HG03432 (cell line): ENCODE measurements at regions not wholly inside any gene's neighbourhood (a gene's known extent, or its start where the extent isn't known, plus 50 kb on each side); places are given as distances from the start of the nearest gene placed in this dataset.
"Not testable (repeated sequence)": the region's sequence is repeated elsewhere in the genome, so short reads cannot be mapped to it uniquely, and the experiment has no call there.

Source experiments
- ATAC-seq: cut with Tn5 transposase; IDR thresholded peaks from one replicate; pipeline ENCODE4 v1.9.1; 2021; ENCODE audit warnings: mild to moderate bottlenecking, moderate library complexity; ENCODE audit not compliant: unreplicated experiment

DNA sequence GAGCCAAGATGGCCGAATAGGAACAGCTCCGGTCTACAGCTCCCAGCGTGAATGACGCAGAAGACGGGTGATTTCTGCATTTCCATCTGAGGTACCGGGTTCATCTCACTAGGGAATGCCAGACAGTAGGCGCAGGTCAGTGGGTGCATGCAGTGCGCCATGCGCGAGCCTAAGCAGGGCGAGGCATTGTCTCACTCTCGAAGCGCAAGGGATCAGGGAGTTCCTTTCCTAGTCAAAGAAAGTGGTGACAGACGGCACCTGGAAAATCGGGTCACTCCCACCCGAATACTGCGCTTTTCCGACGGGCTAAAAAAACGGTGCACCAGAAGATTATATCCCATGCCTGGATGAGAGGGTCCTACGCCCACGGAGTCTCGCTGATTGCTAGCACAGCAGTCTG, 600.1 kb downstream of the PRR16 start:
- ATAC-seq, result not testable (repeated sequence)

DNA sequence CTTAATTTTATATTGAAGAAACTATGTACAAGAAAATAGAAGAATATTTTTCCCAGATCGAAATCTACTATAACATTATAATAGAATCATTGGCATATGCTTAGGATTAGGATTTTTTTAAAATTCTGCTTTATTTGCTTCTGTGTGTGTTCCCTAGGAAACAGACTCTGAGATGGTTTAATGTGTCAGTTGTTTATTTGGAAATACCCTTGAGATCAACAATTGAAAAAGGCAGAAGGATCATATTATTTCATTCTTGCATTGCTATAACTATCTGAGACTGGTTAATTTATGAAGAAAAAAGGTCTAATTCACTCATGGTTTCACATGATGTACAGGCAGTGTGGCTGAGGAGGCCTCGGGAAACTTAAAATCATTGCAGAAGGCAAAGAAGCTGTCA, 622.6 kb downstream of the PRR16 start:
- ATAC-seq, result no peak

- ATAC-seq, result no peak
These were observed 623.5 kb downstream of the PRR16 start for GRCh38 chr5:121087560-121087959.

GRCh38 chr5:121088341-121088740, 624.2 kb downstream of the PRR16 start:
- no peak for ATAC-seq

- ATAC-seq, result no peak
These were observed 626.7 kb downstream of the PRR16 start for GRCh38 chr5:121090822-121091221.

GRCh38 chr5:121100931-121101330, 636.8 kb downstream of the PRR16 start:
- ATAC-seq, result no peak

- ATAC-seq, result no peak
These were observed 641.8 kb downstream of the PRR16 start for GRCh38 chr5:121105921-121106320.

GRCh38 chr5:121106721-121107690, 642.9 kb downstream of the PRR16 start:
- not testable (repeated sequence) for ATAC-seq

DNA sequence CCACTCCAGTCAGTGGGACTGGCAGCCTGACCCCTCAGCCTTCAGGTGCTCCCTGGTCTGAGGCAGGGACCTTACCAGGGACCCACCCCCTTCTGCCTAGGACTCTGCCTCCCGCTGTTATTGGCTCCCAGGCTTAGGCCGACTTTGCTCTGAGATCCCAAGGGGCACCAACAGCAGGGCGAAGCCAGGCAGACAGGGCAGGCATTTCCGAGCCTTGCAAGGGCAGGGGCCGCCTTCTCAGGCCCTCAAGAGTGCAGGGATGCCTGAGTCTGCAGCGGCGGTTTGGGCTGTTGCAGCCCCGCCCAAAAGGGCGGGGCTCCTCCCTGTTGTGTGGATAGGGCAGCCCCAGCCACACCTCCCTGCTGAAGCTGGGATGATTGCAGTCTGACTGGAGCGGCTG, 644.6 kb downstream of the PRR16 start:
- no peak for ATAC-seq

GRCh38 chr5:121109817-121110216, 645.7 kb downstream of the PRR16 start:
- no peak for ATAC-seq

DNA sequence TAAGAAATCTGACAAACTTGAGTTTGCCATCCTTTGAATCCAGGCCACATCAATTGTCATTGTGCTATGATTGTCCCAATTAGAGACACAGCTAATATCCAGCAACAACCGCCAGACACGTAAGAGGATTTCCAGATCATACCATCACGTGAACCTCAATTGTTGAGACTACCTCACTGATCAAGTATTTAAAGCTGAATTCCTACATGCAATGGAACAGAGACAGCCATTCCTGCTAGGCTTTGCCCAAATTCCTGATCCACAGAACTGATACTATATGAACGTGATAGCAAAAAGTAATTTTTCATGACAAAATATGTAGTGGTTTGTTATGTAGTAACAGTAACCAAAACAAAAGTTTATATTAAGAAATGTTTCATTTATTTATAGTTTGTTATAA, 657.7 kb downstream of the PRR16 start:
- ATAC-seq, result no peak

- ATAC-seq, result no peak
These were observed 674.4 kb downstream of the PRR16 start for GRCh38 chr5:121138495-121138907.

GRCh38 chr5:121138952-121139351, 674.9 kb downstream of the PRR16 start:
- no peak for ATAC-seq

DNA sequence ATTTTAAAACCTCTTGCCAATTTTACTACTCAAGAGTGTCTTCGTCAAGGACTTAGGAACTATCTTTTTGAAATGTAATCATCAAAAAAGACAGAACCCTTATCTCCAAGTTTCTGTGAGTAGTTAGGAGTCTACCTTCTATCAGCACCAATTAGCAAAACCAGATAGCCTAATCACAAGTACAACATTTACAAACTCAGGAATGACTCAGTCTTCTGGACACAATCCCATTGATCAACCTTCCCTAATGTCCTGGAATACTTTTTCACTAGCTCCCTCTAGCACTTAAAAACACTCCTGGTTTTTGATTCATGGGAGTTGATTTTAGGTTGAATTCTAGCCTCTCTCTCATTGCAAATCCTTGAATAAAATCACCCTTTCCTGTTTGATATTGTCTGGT, 680.7 kb downstream of the PRR16 start:
- ATAC-seq, result no peak

DNA sequence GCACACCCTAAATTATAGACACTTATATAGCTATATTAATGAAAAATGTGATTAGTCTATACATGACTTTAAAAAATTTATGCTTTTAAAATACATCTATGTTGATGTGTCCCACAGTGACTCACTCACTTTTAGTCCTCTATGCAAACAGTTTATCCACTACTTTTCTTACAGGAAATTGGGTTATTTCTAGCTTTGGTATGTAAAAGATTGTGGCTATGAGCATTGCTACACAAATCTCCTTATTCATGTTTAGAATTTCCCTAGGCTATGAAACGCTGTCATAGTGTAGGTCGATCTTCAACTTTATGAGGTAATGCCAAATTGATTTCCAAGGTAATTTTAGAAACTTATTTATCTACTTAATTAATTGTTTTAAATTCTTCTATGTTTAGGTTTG, 687.4 kb downstream of the PRR16 start:
- ATAC-seq, result no peak

- ATAC-seq, result peak; percentile 60
These were observed 688.3 kb downstream of the PRR16 start for GRCh38 chr5:121152411-121152810.

- ATAC-seq, result no peak
These were observed 692.5 kb downstream of the PRR16 start for GRCh38 chr5:121156565-121156964.

DNA sequence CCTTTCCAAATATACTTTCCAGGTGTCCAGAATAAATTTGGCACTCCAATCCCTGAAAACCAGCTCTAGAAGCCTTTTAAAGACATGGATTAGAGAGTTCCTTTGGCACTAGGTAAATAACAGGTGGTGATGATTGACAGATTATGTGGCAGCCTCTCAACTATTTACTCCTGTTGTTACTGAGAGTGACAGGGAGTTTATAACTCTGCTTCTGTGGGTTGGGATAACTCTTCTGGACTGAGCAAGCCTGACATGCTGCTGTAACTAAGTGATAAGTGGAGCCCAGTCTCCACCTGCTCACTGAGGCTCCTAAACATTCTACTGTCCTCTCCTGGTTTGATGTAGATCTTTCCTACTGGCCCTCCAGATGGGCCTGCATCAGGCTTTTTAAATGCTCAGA, 693.2 kb upstream of the FTMT start:
- no peak for ATAC-seq

- no peak for ATAC-seq
These were observed 691.1 kb upstream of the FTMT start for GRCh38 chr5:121160591-121160990.

GRCh38 chr5:121164632-121165031, 687.0 kb upstream of the FTMT start:
- no peak for ATAC-seq

- ATAC-seq, result no peak
These were observed 680.3 kb upstream of the FTMT start for GRCh38 chr5:121171361-121171760.

DNA sequence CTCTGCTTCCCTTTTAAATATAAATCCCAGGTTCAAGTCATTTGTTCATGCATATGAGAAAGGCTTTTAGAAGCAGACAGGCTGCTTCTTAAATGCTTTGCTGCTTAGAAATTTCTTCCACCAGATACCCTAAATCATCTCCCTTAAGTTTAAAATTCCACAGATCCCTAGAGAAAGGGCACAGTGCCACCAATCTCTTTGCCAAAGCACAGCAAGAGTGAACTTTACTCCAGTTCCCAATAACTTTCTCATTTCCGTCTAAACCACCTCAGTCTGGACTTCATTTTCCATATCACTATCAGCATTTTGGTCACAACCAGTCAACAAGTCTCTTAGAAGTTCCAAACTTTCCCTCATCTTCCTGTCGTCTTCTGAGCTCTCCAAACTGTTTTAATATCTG, 679.8 kb upstream of the FTMT start:
- ATAC-seq, result no peak

DNA sequence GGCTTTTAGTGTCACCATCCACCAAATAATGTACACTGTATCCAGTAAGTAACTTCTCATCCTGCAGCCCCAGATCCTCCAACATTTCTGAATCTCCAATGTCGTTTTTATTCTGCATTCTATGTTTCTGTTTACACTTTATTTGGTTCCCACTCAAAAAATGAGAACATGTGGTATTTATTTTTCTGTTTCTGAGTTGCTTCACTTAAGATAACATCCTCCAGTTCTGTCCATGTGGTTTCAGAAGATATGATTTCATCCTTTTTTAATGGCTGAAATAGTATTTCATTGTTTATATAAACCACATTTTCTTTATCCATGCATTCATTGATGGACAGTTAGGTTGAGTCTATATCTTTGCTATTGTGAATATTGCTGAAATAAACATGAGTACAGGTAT, 677.3 kb upstream of the FTMT start:
- ATAC-seq, result no peak
